ENCODE measurements at regions not wholly inside any gene's neighbourhood (a gene's known extent, or its start where the extent isn't known, plus 50 kb on each side); places are given as distances from the start of the nearest gene placed in this dataset.

DNA sequence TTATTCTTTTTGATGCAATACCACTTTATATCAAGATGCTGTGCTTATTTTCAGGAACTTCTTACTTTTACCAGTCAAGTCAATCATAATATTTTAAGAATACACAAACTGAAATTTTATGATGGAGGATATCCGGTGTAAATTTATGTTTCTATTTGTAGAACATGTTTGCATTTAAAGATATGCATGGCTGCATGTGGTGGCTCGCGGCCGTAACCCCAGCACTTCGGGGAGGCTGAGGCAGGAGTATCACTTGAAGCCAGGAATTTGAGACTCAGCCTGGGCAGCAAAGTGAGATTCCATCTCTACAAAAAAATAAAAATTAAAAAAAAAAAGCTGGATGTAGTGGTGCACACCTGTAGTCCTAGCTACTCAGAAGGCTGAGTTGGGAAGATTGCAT, 73.5 kb upstream of the ALDH1A1 start:
- TF ChIP-seq ZNF551 (CRISPR knock-in tag; IDR thresholded peaks at IDR 0.05) (no peak), TOE1 (IDR thresholded peaks at IDR 0.05; ENCODE audit: borderline replicate concordance) (no peak), TOE1 (CRISPR knock-in tag; IDR thresholded peaks at IDR 0.05; ENCODE audit: borderline replicate concordance, low read depth) (no peak), TCF7 (IDR thresholded peaks at IDR 0.05; ENCODE audit: borderline replicate concordance) (no peak), RAD21 (CRISPR knock-in tag; conservative IDR thresholded peaks at IDR 0.05 in 1 of 2, IDR thresholded peaks at IDR 0.05 in 1 of 2) (no peak), ZNF121 (CRISPR knock-in tag; conservative IDR thresholded peaks at IDR 0.05) (no peak), MAFK (IDR thresholded peaks at IDR 0.05; ENCODE audit: low read length) (no peak), TEAD4 (IDR thresholded peaks at IDR 0.05; ENCODE audit: low read length) (no peak), TEAD4 (CRISPR knock-in tag; IDR thresholded peaks at IDR 0.05; ENCODE audit: borderline replicate concordance) (no peak), FOXJ3 (CRISPR knock-in tag; IDR thresholded peaks at IDR 0.05) (no peak), ZNF354B (CRISPR knock-in tag; IDR thresholded peaks at IDR 0.05) (no peak)
- TF ChIP-seq, protein P1, sequence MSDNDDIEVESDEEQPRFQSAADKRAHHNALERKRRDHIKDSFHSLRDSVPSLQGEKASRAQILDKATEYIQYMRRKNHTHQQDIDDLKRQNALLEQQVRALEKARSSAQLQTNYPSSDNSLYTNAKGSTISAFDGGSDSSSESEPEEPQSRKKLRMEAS (CRISPR knock-in tag; IDR thresholded peaks at IDR 0.05): no peak
